Astrocyte (in vitro differentiated cells and primary cell): ENCODE measurements at regions not wholly inside any gene's neighbourhood (a gene's known extent, or its start where the extent isn't known, plus 50 kb on each side); places are given as distances from the start of the nearest gene placed in this dataset.

ENCODE experiments used
- DNase-seq: peaks from one replicate; pipeline ENCODE4 v3.0.0-alpha.2; 2010; ENCODE audit warnings: low read depth
- FAIRE-seq: peaks from 2 replicates; lab custom pipeline; 2011; peaks lifted over from hg19 to GRCh38; lab: Jason Lieb, UNC
- H2AFZ ChIP-seq: 2 replicates; pipeline ENCODE4 v1.6.0; 2012; ENCODE audit warnings: low read depth, low read length, inconsistent platforms
- H3K27ac ChIP-seq: 2 replicates; pipeline ENCODE4 v1.5.1; 2011; ENCODE audit warnings: low read depth, low read length, inconsistent platforms
- H3K27me3 ChIP-seq: 2 replicates; pipeline ENCODE4 v1.6.0; 2011; ENCODE audit warnings: low read length, inconsistent platforms; ENCODE audit not compliant: insufficient read depth
- H3K36me3 ChIP-seq: 2 replicates; pipeline ENCODE4 v1.5.1; 2011; ENCODE audit warnings: low read length, inconsistent platforms; ENCODE audit not compliant: insufficient read depth
- H3K4me1 ChIP-seq: 2 replicates; pipeline ENCODE4 v1.5.1; 2011; ENCODE audit warnings: low read length, inconsistent platforms; ENCODE audit not compliant: insufficient read depth
- H3K4me2 ChIP-seq: 2 replicates; pipeline ENCODE4 v1.6.0; 2012; ENCODE audit warnings: low read length, inconsistent platforms
- H3K4me3 ChIP-seq: 2 replicates; pipeline ENCODE4 v1.5.1; 2011; ENCODE audit warnings: low read depth, mild to moderate bottlenecking, low read length, inconsistent platforms; ENCODE audit not compliant: insufficient read depth
- H3K79me2 ChIP-seq: 2 replicates; pipeline ENCODE4 v1.6.0; 2012; ENCODE audit warnings: mild to moderate bottlenecking, low read length, inconsistent platforms; ENCODE audit not compliant: insufficient read depth
- H3K9ac ChIP-seq: 2 replicates; pipeline ENCODE4 v1.6.0; 2012; ENCODE audit warnings: mild to moderate bottlenecking, low read length, inconsistent platforms
- H3K9me3 ChIP-seq: 2 replicates; pipeline ENCODE4 v1.5.1; 2012; ENCODE audit warnings: low read depth, mild to moderate bottlenecking, low read length, inconsistent platforms; ENCODE audit not compliant: insufficient read depth
- H4K20me1 ChIP-seq: 2 replicates; pipeline ENCODE4 v1.6.0; 2012; ENCODE audit warnings: low read length, inconsistent platforms; ENCODE audit not compliant: insufficient read depth
- H3K27ac Mint-ChIP-seq: one replicate; pipeline ENCODE4 v1.8.0; 2021; ENCODE audit warnings: mild to moderate bottlenecking, mixed read lengths; ENCODE audit not compliant: unreplicated experiment
- H3K27me3 Mint-ChIP-seq: one replicate; pipeline ENCODE4 v1.8.0; 2021; ENCODE audit warnings: low read depth, mixed read lengths; ENCODE audit not compliant: unreplicated experiment
- H3K36me3 Mint-ChIP-seq: one replicate; pipeline ENCODE4 v1.8.0; 2021; ENCODE audit warnings: low read depth, mixed read lengths; ENCODE audit not compliant: unreplicated experiment
- H3K4me1 Mint-ChIP-seq: one replicate; pipeline ENCODE4 v1.8.0; 2021; ENCODE audit warnings: low read depth, mixed read lengths; ENCODE audit not compliant: unreplicated experiment
- H3K4me3 Mint-ChIP-seq: one replicate; pipeline ENCODE4 v1.8.0; 2021; ENCODE audit warnings: mild to moderate bottlenecking, moderate library complexity, mixed read lengths; ENCODE audit not compliant: unreplicated experiment
- H3K9me3 Mint-ChIP-seq: one replicate; pipeline ENCODE4 v1.8.0; 2021; ENCODE audit warnings: mild to moderate bottlenecking, mixed read lengths; ENCODE audit not compliant: unreplicated experiment
- EZH2 ChIP-seq: IDR thresholded peaks from 2 replicates; pipeline ENCODE4 v1.6.1; 2012; ENCODE audit warnings: mild to moderate bottlenecking, low read length, inconsistent platforms; ENCODE audit not compliant: insufficient read depth
- TF ChIP-seq, protein P1 (sequence below): IDR thresholded peaks from 2 replicates; pipeline ENCODE4 v1.5.1; 2011; ENCODE audit warnings: low read depth, mild to moderate bottlenecking, inconsistent platforms, low read length, moderate library complexity; ENCODE audit not compliant: insufficient read depth

DNA sequence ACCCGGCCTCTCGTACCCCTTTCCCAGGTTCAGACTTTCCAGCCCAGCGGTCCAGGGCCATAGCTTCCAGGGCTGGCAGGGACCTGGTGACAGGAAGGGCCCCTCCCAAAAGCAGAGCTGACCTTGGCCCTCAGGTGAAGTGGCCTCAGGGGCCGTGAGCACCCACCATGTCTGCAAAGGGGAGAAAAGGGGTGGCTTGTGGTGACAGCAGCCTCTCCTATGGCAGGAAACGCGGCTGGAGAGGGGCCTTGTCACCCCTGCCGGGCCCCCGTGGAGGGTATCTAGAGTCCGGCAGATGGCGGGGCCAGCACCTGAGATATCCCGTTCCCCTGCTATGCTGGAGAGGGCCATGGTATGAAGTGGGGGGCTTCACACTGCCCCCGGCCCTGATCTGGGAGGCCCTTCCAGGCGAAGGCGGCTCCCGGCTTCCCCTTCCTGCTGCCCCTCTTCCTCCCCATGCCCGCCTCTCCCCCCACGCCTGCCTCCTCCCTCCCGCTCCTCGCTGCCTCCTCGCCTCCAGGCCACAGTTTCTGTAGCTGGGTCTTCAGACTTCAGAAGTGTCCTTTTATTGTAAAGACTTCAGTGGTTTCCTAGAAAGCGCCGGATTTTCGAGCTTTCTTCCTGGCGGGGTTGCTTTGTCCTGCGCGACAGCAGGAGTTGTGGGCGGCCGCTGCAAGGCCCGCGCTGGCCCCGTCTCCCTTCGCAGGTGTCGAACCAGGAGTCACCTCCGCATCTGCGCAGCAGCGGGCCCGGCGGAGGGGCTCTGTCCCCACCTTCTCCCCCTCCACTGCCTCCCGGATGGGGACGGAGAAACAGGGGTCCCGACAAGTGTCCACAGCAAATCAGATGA is 240.5 kb upstream of the MYT1L start:
- Mint-ChIP-seq H3K4me1 (no peaks in the 10 kb centered on the region), H3K9me3 (no peaks in the 10 kb centered on the region), H3K27me3 (peaks cover 26% of the 10 kb centered on the region), H3K4me3 (no peak overlapping the region), H3K36me3 (no peaks in the 10 kb centered on the region), H3K27ac (no peak overlapping the region)
- no peak for DNase-seq
- no peaks in the 10 kb centered on the region for H3K4me1 ChIP-seq
- no peaks in the 10 kb centered on the region for H3K27me3 ChIP-seq
- no peak overlapping the region for H3K9ac ChIP-seq
- no peak overlapping the region for H3K4me3 ChIP-seq
- no peak for FAIRE-seq
- H3K79me2 ChIP-seq = no peaks in the 10 kb centered on the region
- no peaks in the 10 kb centered on the region for H4K20me1 ChIP-seq
- no peak overlapping the region for H2AFZ ChIP-seq
- no peak overlapping the region for H3K4me2 ChIP-seq
- no peaks in the 10 kb centered on the region for H3K36me3 ChIP-seq
- TF ChIP-seq, protein P1, sequence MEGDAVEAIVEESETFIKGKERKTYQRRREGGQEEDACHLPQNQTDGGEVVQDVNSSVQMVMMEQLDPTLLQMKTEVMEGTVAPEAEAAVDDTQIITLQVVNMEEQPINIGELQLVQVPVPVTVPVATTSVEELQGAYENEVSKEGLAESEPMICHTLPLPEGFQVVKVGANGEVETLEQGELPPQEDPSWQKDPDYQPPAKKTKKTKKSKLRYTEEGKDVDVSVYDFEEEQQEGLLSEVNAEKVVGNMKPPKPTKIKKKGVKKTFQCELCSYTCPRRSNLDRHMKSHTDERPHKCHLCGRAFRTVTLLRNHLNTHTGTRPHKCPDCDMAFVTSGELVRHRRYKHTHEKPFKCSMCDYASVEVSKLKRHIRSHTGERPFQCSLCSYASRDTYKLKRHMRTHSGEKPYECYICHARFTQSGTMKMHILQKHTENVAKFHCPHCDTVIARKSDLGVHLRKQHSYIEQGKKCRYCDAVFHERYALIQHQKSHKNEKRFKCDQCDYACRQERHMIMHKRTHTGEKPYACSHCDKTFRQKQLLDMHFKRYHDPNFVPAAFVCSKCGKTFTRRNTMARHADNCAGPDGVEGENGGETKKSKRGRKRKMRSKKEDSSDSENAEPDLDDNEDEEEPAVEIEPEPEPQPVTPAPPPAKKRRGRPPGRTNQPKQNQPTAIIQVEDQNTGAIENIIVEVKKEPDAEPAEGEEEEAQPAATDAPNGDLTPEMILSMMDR = no peak
- TF ChIP-seq EZH2 = no peak
- peaks cover 30% of the 10 kb centered on the region for H3K9me3 ChIP-seq
- H3K27ac ChIP-seq = no peak overlapping the region

DNA sequence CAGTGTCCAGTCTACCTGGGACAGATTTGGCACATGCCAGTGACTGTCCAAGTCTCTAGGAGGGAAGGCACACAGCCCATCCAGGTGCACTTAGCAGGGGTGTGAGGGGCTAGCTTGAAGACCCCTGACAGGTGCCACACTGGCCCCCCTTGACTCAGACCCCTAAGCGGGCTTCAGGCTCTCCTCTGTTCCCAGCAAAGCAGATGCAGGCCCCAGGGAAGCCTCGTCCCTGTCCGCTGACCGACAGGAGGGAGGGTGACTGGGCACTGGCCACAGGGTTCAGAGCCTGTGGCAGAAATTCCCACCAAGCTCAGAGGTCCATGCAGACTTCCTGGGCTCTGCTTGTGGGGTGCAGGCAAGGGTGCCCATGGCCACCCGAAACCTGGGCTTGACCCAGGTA is 239.8 kb upstream of the MYT1L start:
- peaks cover 30% of the 10 kb centered on the region for H3K9me3 ChIP-seq
- H3K36me3 ChIP-seq = no peaks in the 10 kb centered on the region
- no peak overlapping the region for H3K27ac ChIP-seq
- no peaks in the 10 kb centered on the region for H3K27me3 ChIP-seq
- no peaks in the 10 kb centered on the region for H3K79me2 ChIP-seq
- TF ChIP-seq, protein P1 = no peak
- TF ChIP-seq EZH2 = no peak
- no peak for FAIRE-seq
- H3K27ac Mint-ChIP-seq = no peak overlapping the region
- H3K4me1 Mint-ChIP-seq = no peaks in the 10 kb centered on the region
- DNase-seq = no peak
- no peaks in the 10 kb centered on the region for H3K9me3 Mint-ChIP-seq
- no peaks in the 10 kb centered on the region for H3K36me3 Mint-ChIP-seq
- no peaks in the 10 kb centered on the region for H3K4me1 ChIP-seq
- no peak overlapping the region for H3K4me3 Mint-ChIP-seq
- H3K4me2 ChIP-seq = no peak overlapping the region
- H3K27me3 Mint-ChIP-seq = peaks cover 26% of the 10 kb centered on the region
- no peaks in the 10 kb centered on the region for H4K20me1 ChIP-seq
- H3K9ac ChIP-seq = no peak overlapping the region
- no peak overlapping the region for H2AFZ ChIP-seq
- no peak overlapping the region for H3K4me3 ChIP-seq

DNA sequence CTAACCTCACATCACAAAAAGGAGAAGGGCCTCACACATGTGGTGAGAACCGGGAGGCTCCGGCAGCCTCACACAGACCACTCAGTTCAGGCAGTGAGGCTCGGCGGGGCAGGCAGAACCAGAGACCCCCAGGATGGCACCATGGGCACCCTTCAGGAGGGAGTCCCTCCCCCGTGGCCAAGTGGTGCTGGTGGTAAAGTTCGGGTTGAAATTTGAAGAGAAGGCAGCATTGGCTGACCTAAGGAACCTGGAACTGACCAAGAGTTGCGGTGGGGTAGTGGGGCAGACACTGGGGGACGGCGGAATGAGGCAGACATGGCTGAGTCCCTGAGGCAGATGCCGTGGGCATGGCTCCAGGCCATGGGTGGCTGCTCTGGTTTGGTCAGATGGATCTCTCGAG is 239.3 kb upstream of the MYT1L start:
- DNase-seq = no peak
- no peak overlapping the region for H3K27ac ChIP-seq
- no peak overlapping the region for H3K27ac Mint-ChIP-seq
- H3K4me3 Mint-ChIP-seq = no peak overlapping the region
- no peaks in the 10 kb centered on the region for H3K4me1 Mint-ChIP-seq
- no peaks in the 10 kb centered on the region for H3K27me3 ChIP-seq
- H3K4me2 ChIP-seq = no peak overlapping the region
- H3K36me3 ChIP-seq = no peaks in the 10 kb centered on the region
- no peaks in the 10 kb centered on the region for H3K9me3 Mint-ChIP-seq
- no peaks in the 10 kb centered on the region for H4K20me1 ChIP-seq
- no peak overlapping the region for H3K4me3 ChIP-seq
- no peaks in the 10 kb centered on the region for H3K4me1 ChIP-seq
- TF ChIP-seq, protein P1 = no peak
- TF ChIP-seq EZH2 = no peak
- no peak overlapping the region for H3K9ac ChIP-seq
- no peak overlapping the region for H2AFZ ChIP-seq
- peaks cover 29% of the 10 kb centered on the region for H3K27me3 Mint-ChIP-seq
- peaks cover 30% of the 10 kb centered on the region for H3K9me3 ChIP-seq
- H3K79me2 ChIP-seq = no peaks in the 10 kb centered on the region
- FAIRE-seq = no peak
- no peaks in the 10 kb centered on the region for H3K36me3 Mint-ChIP-seq
